Liver (tissue), 3 donors: ENCODE measurements at regions not wholly inside any gene's neighbourhood (a gene's known extent, or its start where the extent isn't known, plus 50 kb on each side); places are given as distances from the start of the nearest gene placed in this dataset.

ENCODE experiments used
- RAD21 ChIP-seq, 2 donors: IDR thresholded peaks; 2 replicates each; pipeline ENCODE4 v1.6.1; 2016; ENCODE audit warnings: antibody characterized with exemption in 2 of 2, mild to moderate bottlenecking in 2 of 2
- REST ChIP-seq: IDR thresholded peaks from 2 replicates; pipeline ENCODE4 v1.6.1; 2016; ENCODE audit warnings: antibody characterized with exemption, mild to moderate bottlenecking
- YY1 ChIP-seq: IDR thresholded peaks from 2 replicates; pipeline ENCODE4 v1.6.1; 2016; ENCODE audit warnings: antibody characterized with exemption, mild to moderate bottlenecking
- ZBTB33 ChIP-seq: IDR thresholded peaks from 2 replicates; pipeline ENCODE4 v1.6.1; 2016; ENCODE audit warnings: antibody characterized with exemption
- TF ChIP-seq, protein P1 (sequence below): fragments of 150-350 bp; IDR thresholded peaks from 2 replicates; pipeline ENCODE4 v1.5.1; 2017; ENCODE audit warnings: improper control_type of control experiment, low read depth, low read length; ENCODE audit not compliant: missing input control
- TF ChIP-seq, protein P2 (sequence below): IDR thresholded peaks from 2 replicates; pipeline ENCODE4 v1.6.1; 2016; ENCODE audit warnings: antibody characterized with exemption
- donor health status: healthy.
- donor health status: healthy.

DNA sequence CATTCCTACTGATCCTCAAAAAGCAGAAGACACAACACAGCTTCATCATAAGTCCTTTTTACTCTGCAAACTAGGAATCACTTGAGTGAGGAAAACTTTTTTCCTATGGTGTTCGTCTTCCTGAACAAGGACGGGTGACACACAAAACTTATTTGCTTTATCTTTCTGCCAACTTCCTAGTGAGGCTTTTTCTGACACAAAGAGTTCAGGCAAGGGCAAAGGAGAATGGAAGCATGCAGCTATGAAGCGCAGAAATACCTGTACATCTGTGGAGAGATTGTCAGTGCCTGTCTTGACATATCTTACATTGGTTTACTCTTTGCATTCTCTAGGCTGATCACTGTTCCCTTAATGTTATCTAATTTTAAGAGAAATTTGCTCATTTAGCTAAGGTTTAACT is 548.0 kb upstream of the IGFBP7 start:
- TF ChIP-seq, protein P1, sequence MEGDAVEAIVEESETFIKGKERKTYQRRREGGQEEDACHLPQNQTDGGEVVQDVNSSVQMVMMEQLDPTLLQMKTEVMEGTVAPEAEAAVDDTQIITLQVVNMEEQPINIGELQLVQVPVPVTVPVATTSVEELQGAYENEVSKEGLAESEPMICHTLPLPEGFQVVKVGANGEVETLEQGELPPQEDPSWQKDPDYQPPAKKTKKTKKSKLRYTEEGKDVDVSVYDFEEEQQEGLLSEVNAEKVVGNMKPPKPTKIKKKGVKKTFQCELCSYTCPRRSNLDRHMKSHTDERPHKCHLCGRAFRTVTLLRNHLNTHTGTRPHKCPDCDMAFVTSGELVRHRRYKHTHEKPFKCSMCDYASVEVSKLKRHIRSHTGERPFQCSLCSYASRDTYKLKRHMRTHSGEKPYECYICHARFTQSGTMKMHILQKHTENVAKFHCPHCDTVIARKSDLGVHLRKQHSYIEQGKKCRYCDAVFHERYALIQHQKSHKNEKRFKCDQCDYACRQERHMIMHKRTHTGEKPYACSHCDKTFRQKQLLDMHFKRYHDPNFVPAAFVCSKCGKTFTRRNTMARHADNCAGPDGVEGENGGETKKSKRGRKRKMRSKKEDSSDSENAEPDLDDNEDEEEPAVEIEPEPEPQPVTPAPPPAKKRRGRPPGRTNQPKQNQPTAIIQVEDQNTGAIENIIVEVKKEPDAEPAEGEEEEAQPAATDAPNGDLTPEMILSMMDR = no peak
- TF ChIP-seq REST (no peak), RAD21 (IDR thresholded peaks at IDR 0.05) (no peak), ZBTB33 (no peak), YY1 (no peak)
- TF ChIP-seq, protein P2, sequence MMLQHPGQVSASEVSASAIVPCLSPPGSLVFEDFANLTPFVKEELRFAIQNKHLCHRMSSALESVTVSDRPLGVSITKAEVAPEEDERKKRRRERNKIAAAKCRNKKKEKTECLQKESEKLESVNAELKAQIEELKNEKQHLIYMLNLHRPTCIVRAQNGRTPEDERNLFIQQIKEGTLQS = no peak
